B cell (primary cell): ENCODE measurements at regions not wholly inside any gene's neighbourhood (a gene's known extent, or its start where the extent isn't known, plus 50 kb on each side); places are given as distances from the start of the nearest gene placed in this dataset.

Source experiments
- ATAC-seq: fragments of 200-7000 bp; cut with Tn5 transposase; one replicate; pipeline ENCODE4 v1.10.0; 2021; ENCODE audit warnings: low read depth, mild to moderate bottlenecking, moderate number of reproducible peaks, moderate library complexity
- CTCF ChIA-PET: fragments of 350-600 bp; sonication (Branson Sonifier 250); formaldehyde crosslinking; loops from one replicate; lab custom pipeline; 2021; ENCODE audit warnings: antibody characterized with exemption, inconsistent platforms; lab: Charles Lee
- POLR2A ChIA-PET: fragments of 350-600 bp; sonication (Branson Sonifier 250); formaldehyde crosslinking; loops from one replicate; lab custom pipeline; 2021; ENCODE audit warnings: antibody characterized with exemption; lab: Charles Lee
- DNase-seq: peaks from one replicate; pipeline ENCODE4 v3.0.0; 2013
- H2AFZ ChIP-seq: 2 replicates; pipeline ENCODE4 v1.6.1; 2012; ENCODE audit warnings: mild to moderate bottlenecking, low read depth, low read length; ENCODE audit not compliant: insufficient read depth, poor library complexity, severe bottlenecking
- H3K27ac ChIP-seq, 2 donors: 1 replicate in 1 of 2; 2 replicates in 1 of 2; pipeline ENCODE4 v1.5.1; 2012 to 2013; ENCODE audit warnings: low read length in 2 of 2, mild to moderate bottlenecking in 2 of 2, moderate library complexity in 1 of 2
- H3K27me3 ChIP-seq, 4 experiments: fragments of 200-600 bp in 1 of 4; sonication (generic) in 1 of 4; replicated peaks in 1 of 4; 1 replicate in 2 of 4; 2 replicates in 2 of 4; pipeline versions ENCODE4 v1.6.1 to v1.7.0; 2013 to 2016; ENCODE audit warnings: low read length in 3 of 4, mild to moderate bottlenecking in 2 of 4, mixed read lengths in 1 of 4, moderate library complexity in 1 of 4; ENCODE audit not compliant: insufficient read depth in 4 of 4, control insufficient read depth in 3 of 4; ENCODE audit errors: control extremely low read depth in 1 of 4
- H3K36me3 ChIP-seq, 2 experiments: replicated peaks in 1 of 2; 1 replicate in 1 of 2; 2 replicates in 1 of 2; pipeline versions ENCODE4 v1.6.1 to v1.7.1; 2013; ENCODE audit warnings: low read length in 1 of 2; ENCODE audit not compliant: insufficient read depth in 2 of 2, control insufficient read depth in 1 of 2; ENCODE audit errors: control extremely low read depth in 1 of 2, extremely low read depth in 1 of 2
- H3K4me1 ChIP-seq, 2 donors: fragments of 200-600 bp in 1 of 2; sonication (generic) in 1 of 2; 1 replicate in 1 of 2; 2 replicates in 1 of 2; pipeline versions ENCODE4 v1.5.1 to v1.6.1; 2013 to 2017; ENCODE audit warnings: low read length in 2 of 2; ENCODE audit not compliant: control insufficient read depth in 2 of 2, insufficient read depth in 2 of 2
- H3K4me2 ChIP-seq: replicated peaks from 2 replicates; pipeline ENCODE3; 2012; ENCODE audit warnings: mild to moderate bottlenecking, low read depth, low read length; ENCODE audit not compliant: poor library complexity, severe bottlenecking
- H3K4me3 ChIP-seq, 5 experiments: fragments of 200-600 bp in 1 of 5; sonication (generic) in 1 of 5; 1 replicate in 3 of 5; 2 replicates in 2 of 5; pipeline versions ENCODE4 v1.5.1 to v1.7.0; 2011 to 2016; ENCODE audit warnings: low read length in 4 of 5, mild to moderate bottlenecking in 4 of 5, low read depth in 2 of 5, control low read depth in 1 of 5, moderate library complexity in 1 of 5; ENCODE audit not compliant: insufficient read depth in 1 of 5; ENCODE audit errors: control extremely low read depth in 1 of 5, extremely low read depth in 1 of 5
- H3K79me2 ChIP-seq: fragments of 200-600 bp; sonication (generic); one replicate; pipeline ENCODE4 v1.6.0; 2016; ENCODE audit warnings: low read length; ENCODE audit not compliant: control insufficient read depth, insufficient read depth
- H3K9ac ChIP-seq: fragments of 200-600 bp; sonication (generic); 2 replicates; pipeline ENCODE4 v1.6.1; 2017; ENCODE audit warnings: mild to moderate bottlenecking, low read length, moderate library complexity
- H3K9me3 ChIP-seq, 3 donors: one replicate each; pipeline versions ENCODE4 v1.6.1 to v1.7.1; 2013; ENCODE audit warnings: low read length in 2 of 3; ENCODE audit not compliant: control insufficient read depth in 2 of 3, insufficient read depth in 1 of 3; ENCODE audit errors: control extremely low read depth in 1 of 3
- H4K20me1 ChIP-seq: 2 replicates; pipeline ENCODE4 v1.6.0; 2012; ENCODE audit warnings: mild to moderate bottlenecking, low read length; ENCODE audit not compliant: insufficient read depth, control insufficient read depth, poor library complexity, severe bottlenecking
- H3K27ac Mint-ChIP-seq: one replicate; pipeline ENCODE4 v1.8.0; 2021; ENCODE audit warnings: mixed read lengths
- H3K27me3 Mint-ChIP-seq: one replicate; pipeline ENCODE4 v1.8.0; 2021; ENCODE audit warnings: mixed read lengths
- H3K4me1 Mint-ChIP-seq: one replicate; pipeline ENCODE4 v1.8.0; 2021; ENCODE audit warnings: mixed read lengths
- H3K4me3 Mint-ChIP-seq: one replicate; pipeline ENCODE4 v1.8.0; 2021; ENCODE audit warnings: mixed read lengths
- H3K9me3 Mint-ChIP-seq: one replicate; pipeline ENCODE4 v1.8.0; 2022; ENCODE audit warnings: mixed read lengths; ENCODE audit not compliant: insufficient read depth
- CTCF ChIP-seq: fragments of 200-600 bp; IDR thresholded peaks from one replicate; pipeline ENCODE4 v1.8.0; 2022; ENCODE audit warnings: antibody characterized with exemption, mild to moderate bottlenecking
- EZH2 ChIP-seq: IDR thresholded peaks from 2 replicates; pipeline ENCODE4 v1.6.1; 2012; ENCODE audit warnings: borderline replicate concordance, low read depth, mild to moderate bottlenecking, moderate library complexity, low read length; ENCODE audit not compliant: insufficient read depth, poor library complexity, severe bottlenecking
- WGBS: methylation state at CpG from one replicate; pipeline ENCODE4 v1.1.5; 2013; ENCODE audit warnings: missing lambda C conversion rate; ENCODE audit not compliant: insufficient coverage; 5-methylcytosine and 5-hydroxymethylcytosine counted together
- intact Hi-C: fragments of 100-400 bp; cut with micrococcal nuclease; formaldehyde crosslinking; loops from one replicate; pipeline ENCODE4 v1.10.0; 2022

- Histone ChIP-seq H4K20me1 (no peaks in the 10 kb centered on the region), H3K4me2 (no peak overlapping the region), H3K4me3 (no peak overlapping the region), H3K27ac (no peak overlapping the region), H2AFZ (no peak overlapping the region), H3K4me1 (peaks cover 26 to 27% of the 10 kb centered on the region in 2 donors), H3K9me3 (peaks cover 0 to 37% (median 17%) of the 10 kb centered on the region in 3 donors), H3K27me3 (peaks cover 0 to 24% (median 9%) of the 10 kb centered on the region in 4 experiments), H3K79me2 (no peaks in the 10 kb centered on the region), H3K9ac (no peak overlapping the region), H3K36me3 (no peaks in the 10 kb centered on the region)
- WGBS = 35% methylated on average over 5 of the region's 6 CpGs
- ATAC-seq (no peak), DNase-seq (no peak)
- Mint-ChIP-seq H3K4me3 (no peak overlapping the region), H3K27ac (no peak overlapping the region), H3K4me1 (peaks cover 33% of the 10 kb centered on the region), H3K27me3 (peaks cover 62% of the 10 kb centered on the region), H3K9me3 (no peaks in the 10 kb centered on the region)
- CTCF ChIA-PET = no interaction called here
- POLR2A ChIA-PET = no interaction called here
- intact Hi-C loops = no loop called here
- TF ChIP-seq CTCF = no peak
- TF ChIP-seq EZH2 = no peak
These were observed 50.7 kb upstream of the ACOT11 start for GRCh38 chr1:54497338-54497737.

DNA sequence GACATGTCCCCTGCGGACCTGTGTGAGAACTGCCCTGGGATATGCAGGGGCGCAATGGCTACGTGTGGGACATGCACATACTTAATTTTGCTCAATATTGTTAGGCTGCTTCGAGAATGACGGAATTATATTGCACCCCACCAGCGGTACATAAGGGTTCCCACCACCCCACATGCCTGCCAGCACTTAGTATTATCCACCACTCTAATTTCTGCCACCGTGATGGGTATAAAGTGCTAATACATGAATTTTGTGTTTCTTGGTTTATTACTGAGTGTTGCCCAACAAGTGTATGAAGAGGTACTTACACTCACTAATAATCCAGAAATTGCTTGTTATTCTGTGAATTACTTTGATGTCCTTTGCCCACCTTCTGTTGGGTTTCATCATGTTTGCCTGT is 52.1 kb upstream of the ACOT11 start:
- Histone ChIP-seq H4K20me1 (no peaks in the 10 kb centered on the region), H3K9ac (no peak overlapping the region), H2AFZ (no peak overlapping the region), H3K9me3 (peaks cover 0 to 37% (median 17%) of the 10 kb centered on the region in 3 donors), H3K4me3 (no peak overlapping the region), H3K4me1 (peaks cover 26 to 27% of the 10 kb centered on the region in 2 donors), H3K79me2 (no peaks in the 10 kb centered on the region), H3K36me3 (no peaks in the 10 kb centered on the region), H3K27ac (no peak overlapping the region), H3K4me2 (no peak overlapping the region), H3K27me3 (peaks cover 0 to 30% (median 11%) of the 10 kb centered on the region in 4 experiments)
- peaks cover 33% of the 10 kb centered on the region for H3K4me1 Mint-ChIP-seq
- H3K27me3 Mint-ChIP-seq = peaks cover 54% of the 10 kb centered on the region
- WGBS = 96% methylated on average over 3 of the region's 7 CpGs
- no peaks in the 10 kb centered on the region for H3K9me3 Mint-ChIP-seq
- DNase-seq (no peak), ATAC-seq (no peak)
- CTCF ChIA-PET = no interaction called here
- H3K4me3 Mint-ChIP-seq = no peak overlapping the region
- H3K27ac Mint-ChIP-seq = no peak overlapping the region
- intact Hi-C loops = no loop called here
- POLR2A ChIA-PET = no interaction called here
- TF ChIP-seq CTCF (no peak), EZH2 (no peak)
